GM18858 (cell line): ENCODE measurements at regions not wholly inside any gene's neighbourhood (a gene's known extent, or its start where the extent isn't known, plus 50 kb on each side); places are given as distances from the start of the nearest gene placed in this dataset.
"Not testable (repeated sequence)": the region's sequence is repeated elsewhere in the genome, so short reads cannot be mapped to it uniquely, and the experiment has no call there.

Experiments used
- ATAC-seq: cut with Tn5 transposase; IDR thresholded peaks from one replicate; pipeline ENCODE4 v1.9.1; 2021; ENCODE audit not compliant: unreplicated experiment

GRCh38 chr18:70636991-70637390, 348.1 kb downstream of the SOCS6 start:
- ATAC-seq, result no peak

- ATAC-seq, result no peak
These were observed 345.8 kb downstream of the SOCS6 start for GRCh38 chr18:70634576-70635147.

DNA sequence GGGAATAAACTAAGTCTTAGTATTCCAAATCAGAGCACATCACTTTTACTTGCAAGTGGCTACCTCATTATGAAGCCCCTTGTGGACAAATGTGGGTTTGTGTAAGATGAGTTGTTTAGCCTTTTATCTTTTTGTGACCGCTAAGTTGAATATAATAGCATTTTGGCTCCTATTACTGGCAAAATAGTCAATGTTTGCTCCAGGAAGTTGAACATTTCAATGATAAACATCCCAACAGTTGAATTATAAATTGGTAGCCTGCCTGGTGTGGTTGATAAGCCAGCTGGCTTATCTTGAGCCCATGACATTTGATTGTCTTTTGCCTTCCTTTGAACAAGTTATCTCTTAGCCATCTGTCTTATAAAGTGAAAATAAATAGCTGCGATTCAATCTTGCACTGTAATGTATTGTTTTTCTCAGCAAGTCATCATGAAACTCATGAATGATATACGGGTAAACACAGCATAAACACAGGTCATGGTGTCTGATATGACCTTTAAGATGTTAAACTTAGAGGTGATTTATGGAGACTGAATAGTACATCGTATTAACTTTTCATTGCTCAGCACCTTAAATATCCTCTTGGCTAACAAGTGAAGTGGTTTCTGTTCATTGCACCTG, 338.4 kb downstream of the SOCS6 start:
- ATAC-seq, result no peak

DNA sequence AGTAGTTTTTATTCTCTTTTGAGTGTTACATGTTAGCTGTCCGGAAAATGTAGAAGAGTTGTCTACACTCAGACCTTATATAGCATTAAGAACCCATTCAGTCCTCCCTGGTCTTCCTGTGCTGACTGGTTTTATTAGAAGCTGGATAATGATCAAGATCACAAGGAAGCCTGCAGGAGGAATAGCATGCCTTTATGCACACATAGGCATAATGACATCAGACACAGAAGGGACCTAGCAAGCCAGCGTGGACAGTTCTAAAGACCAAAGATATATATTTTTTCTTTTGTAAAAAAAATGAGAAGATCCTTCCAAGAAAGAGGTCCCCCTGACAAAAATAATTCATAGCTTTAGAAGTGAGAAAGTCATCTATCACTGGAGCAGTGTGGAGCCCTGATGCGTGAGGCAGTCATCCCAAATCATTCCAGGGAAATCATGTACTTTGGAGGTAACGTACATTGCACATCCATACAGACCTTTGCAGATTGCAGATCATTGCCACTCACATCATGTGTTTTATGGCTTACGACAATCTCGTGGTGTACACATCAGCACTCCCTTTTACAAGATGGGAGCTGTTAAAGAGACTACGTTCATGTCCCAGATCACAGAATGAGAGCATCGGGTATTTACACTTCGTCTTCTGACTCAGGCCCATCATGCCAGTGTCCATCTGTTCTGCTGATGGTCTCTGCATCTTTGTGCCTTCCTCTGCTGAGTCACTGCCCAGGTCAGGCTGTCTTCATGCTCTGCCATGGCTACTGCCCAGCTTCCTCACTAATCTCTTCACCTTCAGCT, 334.0 kb downstream of the SOCS6 start:
- ATAC-seq, result no peak

GRCh38 chr18:70621710-70622109, 332.9 kb downstream of the SOCS6 start:
- no peak for ATAC-seq

- no peak for ATAC-seq
These were observed 332.2 kb downstream of the SOCS6 start for GRCh38 chr18:70620837-70621612.

GRCh38 chr18:70617020-70617763, 328.3 kb downstream of the SOCS6 start:
- no peak for ATAC-seq

DNA sequence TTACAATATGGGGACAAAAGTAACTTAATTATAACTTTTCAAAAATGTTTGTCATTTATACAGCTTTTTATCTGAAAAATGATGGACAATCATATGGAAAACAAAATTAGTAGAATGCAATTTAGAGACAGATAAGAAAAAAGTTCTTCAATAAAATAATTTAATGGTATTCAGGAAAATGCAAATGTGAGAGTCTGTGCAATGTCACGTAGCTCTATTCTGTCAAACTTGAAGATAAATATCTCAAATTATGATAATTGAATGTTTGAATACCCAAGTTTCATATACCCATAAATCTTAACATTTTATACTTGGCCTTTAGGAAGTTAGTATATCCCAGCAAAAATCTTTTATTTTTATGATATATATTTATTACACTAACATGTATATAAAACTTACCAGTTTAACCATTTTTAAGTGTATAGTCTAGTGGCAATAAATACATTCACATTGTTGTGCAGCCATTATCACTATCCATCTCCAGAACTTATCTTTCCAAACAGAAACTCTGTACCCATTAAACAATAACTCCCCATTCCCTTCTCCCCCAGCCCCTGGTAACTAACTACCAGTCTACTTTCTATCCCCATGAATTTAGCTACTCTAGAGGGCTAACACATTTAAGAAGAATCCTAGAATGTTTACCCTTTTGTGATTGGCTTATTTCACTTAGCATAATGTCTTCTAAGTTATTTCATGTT, 311.5 kb downstream of the SOCS6 start:
- no peak for ATAC-seq

DNA sequence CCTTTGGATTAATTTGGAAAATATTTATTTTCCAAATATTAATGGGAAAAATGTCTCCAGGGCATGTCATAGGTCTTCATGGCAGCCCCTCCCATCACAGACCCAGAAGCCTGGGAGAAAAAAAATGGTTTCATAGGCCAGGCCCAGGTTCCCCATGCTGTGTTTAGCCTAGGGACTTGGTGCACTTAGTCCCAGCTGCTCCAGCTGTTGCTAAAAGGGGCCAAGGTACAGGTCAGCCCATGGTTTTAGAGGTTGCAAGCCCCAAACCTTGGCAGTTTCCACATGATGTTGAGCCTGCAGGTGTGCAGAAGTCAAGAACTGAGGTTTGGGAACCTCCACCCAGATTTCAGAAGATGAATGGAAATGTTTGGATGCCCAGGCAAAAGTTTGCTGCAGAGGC, 309.6 kb downstream of the SOCS6 start:
- ATAC-seq, result no peak

- ATAC-seq, result no peak
These were observed 294.1 kb downstream of the SOCS6 start for GRCh38 chr18:70582981-70583380.

- no peak for ATAC-seq
These were observed 289.6 kb downstream of the SOCS6 start for GRCh38 chr18:70578480-70578879.

- ATAC-seq, result no peak
These were observed 288.2 kb downstream of the SOCS6 start for GRCh38 chr18:70577023-70577420.

DNA sequence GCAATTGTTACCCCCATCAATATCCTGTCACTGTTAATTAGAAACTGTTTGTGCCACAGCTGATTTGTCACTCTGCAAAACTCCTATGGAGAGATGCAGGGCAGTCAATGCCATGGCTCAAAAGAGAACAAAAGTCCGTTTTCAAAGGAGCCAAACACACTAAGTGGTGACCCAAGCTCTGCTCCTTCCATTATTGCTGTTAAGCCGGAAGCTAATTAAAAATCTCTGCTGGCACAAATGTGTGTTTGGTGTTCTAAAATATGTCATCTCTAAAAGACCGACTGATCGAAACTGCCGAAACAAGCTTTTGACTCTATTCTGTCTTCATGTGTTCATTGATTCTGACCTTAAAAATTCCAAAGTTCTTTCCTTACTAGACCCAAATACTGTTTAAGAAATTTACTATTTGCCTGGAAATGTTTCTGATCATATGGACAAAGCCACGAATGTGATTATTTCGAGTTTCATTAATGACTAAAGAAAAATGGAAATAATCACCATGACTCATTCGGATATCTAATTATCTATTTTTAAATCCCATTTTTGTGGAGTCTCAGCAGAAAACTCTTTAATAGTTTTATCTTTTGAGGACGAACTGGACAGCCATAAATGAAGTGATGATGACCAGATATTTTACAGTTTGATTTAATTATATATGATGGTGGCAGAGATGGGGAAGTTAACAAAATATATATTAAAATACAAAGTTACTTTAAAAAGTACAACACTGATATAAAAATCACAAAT, 287.6 kb downstream of the SOCS6 start:
- no peak for ATAC-seq

DNA sequence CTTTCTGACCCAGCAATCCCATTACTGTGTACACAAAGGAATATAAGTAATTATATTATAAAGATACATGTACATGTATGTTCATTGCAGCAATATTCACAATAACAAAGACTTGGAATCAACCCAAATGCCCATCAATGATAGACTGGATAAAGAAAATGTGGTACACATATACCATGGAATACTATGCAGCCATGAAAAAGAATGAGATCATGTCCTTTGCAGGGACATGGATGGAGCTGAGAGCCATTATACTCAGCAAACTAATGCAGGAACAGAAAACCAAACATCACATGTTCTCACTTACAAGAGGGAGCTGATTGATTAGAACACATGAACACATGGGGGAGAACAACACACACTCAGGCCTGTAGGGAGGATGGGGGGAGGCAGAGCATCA, 286.1 kb downstream of the SOCS6 start:
- not testable (repeated sequence) for ATAC-seq

DNA sequence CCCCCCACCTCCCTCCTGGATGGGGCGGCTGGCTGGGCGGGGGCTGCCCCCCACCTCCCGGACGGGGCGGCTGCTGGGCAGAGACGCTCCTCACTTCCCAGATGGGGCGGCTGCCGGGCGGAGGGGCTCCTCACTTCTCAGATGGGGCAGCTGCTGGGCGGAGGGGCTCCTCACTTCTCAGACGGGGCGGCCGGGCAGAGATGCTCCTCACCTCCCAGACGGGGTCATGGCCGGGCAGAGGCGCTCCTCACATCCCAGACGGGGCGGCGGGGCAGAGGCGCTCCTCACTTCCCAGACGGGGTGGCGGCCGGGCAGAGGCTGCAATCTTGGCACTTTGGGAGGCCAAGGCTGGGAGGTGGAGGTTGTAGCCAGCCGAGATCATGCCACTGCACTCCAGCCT, 280.8 kb downstream of the SOCS6 start:
- ATAC-seq, result not testable (repeated sequence)

- no peak for ATAC-seq
These were observed 270.6 kb downstream of the SOCS6 start for GRCh38 chr18:70559446-70559845.

- no peak for ATAC-seq
These were observed 269.5 kb downstream of the SOCS6 start for GRCh38 chr18:70558371-70558770.

DNA sequence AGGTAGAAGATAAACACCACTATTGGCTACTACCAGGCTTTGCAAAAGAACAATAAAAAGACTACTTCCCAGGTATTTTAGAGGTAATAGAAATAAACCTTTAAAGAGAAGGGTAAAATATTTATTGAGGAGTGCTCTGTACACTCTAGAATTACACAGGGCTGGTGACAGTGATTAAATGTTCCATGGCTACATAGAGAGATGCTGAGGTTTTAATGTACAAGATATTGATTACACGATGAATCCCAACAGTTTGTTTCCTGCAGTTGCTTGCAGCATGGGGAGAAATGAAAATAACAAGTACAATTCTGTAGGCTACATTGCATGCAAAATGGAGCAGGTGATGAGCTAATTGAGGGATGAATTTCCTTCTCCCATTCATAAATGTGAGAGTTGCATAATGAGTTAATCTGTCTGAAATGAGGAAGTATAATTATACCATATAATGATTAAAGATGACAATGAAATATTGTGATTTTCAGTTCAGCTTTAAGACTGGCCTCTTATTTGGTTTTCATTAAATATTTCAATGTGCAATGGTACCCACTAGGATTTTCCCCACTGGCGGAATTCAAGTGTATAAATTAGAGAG, 266.1 kb downstream of the SOCS6 start:
- no peak for ATAC-seq

GRCh38 chr18:70553936-70554260, 265.1 kb downstream of the SOCS6 start:
- ATAC-seq, result no peak
